ENCODE measurements at regions not wholly inside any gene's neighbourhood (a gene's known extent, or its start where the extent isn't known, plus 50 kb on each side); places are given as distances from the start of the nearest gene placed in this dataset.

- Histone ChIP-seq H3K4me1 (ENCODE audit: control insufficient read depth, insufficient read depth, low read length) (no peaks in the 10 kb centered on the region; the same call in 1 of the 2 replicates), H3K27ac (ENCODE audit: low read length) (no peak overlapping the region), H3K27me3 (ENCODE audit: control insufficient read depth, insufficient read depth, low read length) (no peaks in the 10 kb centered on the region), H3K9me3 (ENCODE audit: control insufficient read depth, insufficient read depth, low read depth, low read length) (no peaks in the 10 kb centered on the region), H3K4me3 (ENCODE audit: low read depth in 2 of 2, low read length in 2 of 2) (no peak overlapping the region), H3K36me3 (ENCODE audit: control insufficient read depth, insufficient read depth, low read length) (no peaks in the 10 kb centered on the region)
- DNase-seq (ENCODE audit: low read depth, low spot score) (no peak), ATAC-seq (no peak)
- in situ Hi-C loops (cut with HindIII; ENCODE audit: low pct_unique_long_range_greater_than_20kb, low sequenced_read_pairs) (no loop called here), intact Hi-C loops (cut with micrococcal nuclease; ENCODE audit: unreplicated experiment) (no loop called here)
- no peak for TF ChIP-seq REST (IDR thresholded peaks at IDR 0.05; ENCODE audit: insufficient read depth in 1 of 2, low read depth in 2 of 2, low read length in 1 of 2)
- no peak for TF ChIP-seq POLR2AphosphoS5 (IDR thresholded peaks at IDR 0.05; ENCODE audit: low read depth, low read length)
- no peak for TF ChIP-seq SIN3A (IDR thresholded peaks at IDR 0.05; ENCODE audit: borderline replicate concordance, insufficient read depth, low read depth, low read length)
- no peak for TF ChIP-seq CTCF (IDR thresholded peaks at IDR 0.05)
- TF ChIP-seq TCF7L2 (IDR thresholded peaks at IDR 0.05; ENCODE audit: low read depth, low read length): no peak
- POLR2A ChIA-PET: no interaction called here
- CTCF ChIA-PET: no interaction called here
- BruUV-seq (replicated peaks): no TSS peak
Measured at GRCh38 chr6:80641591-80641990, 535.1 kb downstream of the BCKDHB start.

GRCh38 chr6:80640176-80640575 lies 533.7 kb downstream of the BCKDHB start:
- intact Hi-C loops (cut with micrococcal nuclease; ENCODE audit: unreplicated experiment) (no loop called here), in situ Hi-C loops (cut with HindIII; ENCODE audit: low pct_unique_long_range_greater_than_20kb, low sequenced_read_pairs) (no loop called here)
- Histone ChIP-seq H3K36me3 (ENCODE audit: control insufficient read depth, insufficient read depth, low read length) (no peaks in the 10 kb centered on the region), H3K4me1 (ENCODE audit: control insufficient read depth, insufficient read depth, low read length) (no peaks in the 10 kb centered on the region; the same call in 1 of the 2 replicates), H3K4me3 (ENCODE audit: low read depth in 2 of 2, low read length in 2 of 2) (no peak overlapping the region), H3K27me3 (ENCODE audit: control insufficient read depth, insufficient read depth, low read length) (no peaks in the 10 kb centered on the region), H3K9me3 (ENCODE audit: control insufficient read depth, insufficient read depth, low read depth, low read length) (no peaks in the 10 kb centered on the region), H3K27ac (ENCODE audit: low read length) (no peak overlapping the region)
- ATAC-seq (no peak), DNase-seq (ENCODE audit: low read depth, low spot score) (no peak)
- CTCF ChIA-PET: no interaction called here
- POLR2A ChIA-PET: no interaction called here
- no TSS peak for BruUV-seq (replicated peaks)
- TF ChIP-seq TCF7L2 (IDR thresholded peaks at IDR 0.05; ENCODE audit: low read depth, low read length) (no peak), POLR2AphosphoS5 (IDR thresholded peaks at IDR 0.05; ENCODE audit: low read depth, low read length) (no peak), SIN3A (IDR thresholded peaks at IDR 0.05; ENCODE audit: borderline replicate concordance, insufficient read depth, low read depth, low read length) (no peak), REST (IDR thresholded peaks at IDR 0.05; ENCODE audit: insufficient read depth in 1 of 2, low read depth in 2 of 2, low read length in 1 of 2) (no peak), CTCF (IDR thresholded peaks at IDR 0.05) (no peak)
